T-cell (primary cell): ENCODE measurements at regions not wholly inside any gene's neighbourhood (a gene's known extent, or its start where the extent isn't known, plus 50 kb on each side); places are given as distances from the start of the nearest gene placed in this dataset.
A peak's percentile ranks its signal among the peaks of the same experiment; 100 is the strongest.

Experiments
- ATAC-seq, 4 experiments: fragments of 200-7000 bp in 3 of 4; fragments of 150-1000 bp in 1 of 4; cut with Tn5 transposase; replicated peaks in 1 of 4; 1 replicate in 3 of 4; 2 replicates in 1 of 4; pipeline ENCODE4 v1.10.0; 2021; ENCODE audit warnings: moderate library complexity in 3 of 4, mild to moderate bottlenecking in 2 of 4, moderate number of reproducible peaks in 1 of 4
- CTCF ChIA-PET, 2 donors: fragments of 300-600 bp; sonication (Branson Sonifier 250); formaldehyde crosslinking; loops; one replicate each; lab custom pipeline; 2022; ENCODE audit warnings: antibody characterized with exemption in 2 of 2; lab: Charles Lee
- POLR2A ChIA-PET, 2 donors: fragments of 300-600 bp; sonication (Branson Sonifier 250); formaldehyde crosslinking; loops; one replicate each; lab custom pipeline; 2022; ENCODE audit warnings: antibody characterized with exemption in 2 of 2; lab: Charles Lee
- DNase-seq, 35 experiments: peaks; one replicate each; pipeline versions ENCODE4 v3.0.0 to v3.0.0-alpha.2; 2013 to 2023
- H3K27ac ChIP-seq: one replicate; pipeline ENCODE4 v1.5.1; 2013; ENCODE audit warnings: low read length
- H3K27me3 ChIP-seq, 2 experiments: replicated peaks in 1 of 2; 1 replicate in 1 of 2; 2 replicates in 1 of 2; pipeline versions ENCODE4 v1.6.1 to v1.7.0; 2013; ENCODE audit warnings: low read length in 1 of 2, mixed read lengths in 1 of 2; ENCODE audit not compliant: control insufficient read depth in 2 of 2, insufficient read depth in 2 of 2; ENCODE audit errors: extremely low read depth in 1 of 2
- H3K36me3 ChIP-seq, 2 donors: 1 replicate in 1 of 2; 2 replicates in 1 of 2; pipeline versions ENCODE4 v1.6.1 to v1.7.0; 2013; ENCODE audit warnings: low read length in 1 of 2; ENCODE audit not compliant: control insufficient read depth in 2 of 2, insufficient read depth in 1 of 2; ENCODE audit errors: extremely low read depth in 1 of 2
- H3K4me1 ChIP-seq, 2 experiments: 1 replicate in 1 of 2; 2 replicates in 1 of 2; pipeline versions ENCODE4 v1.6.1 to v1.7.0; 2013; ENCODE audit warnings: low read length in 2 of 2, mixed read lengths in 1 of 2; ENCODE audit not compliant: insufficient read depth in 2 of 2, control insufficient read depth in 1 of 2; ENCODE audit errors: extremely low read depth in 1 of 2
- H3K4me3 ChIP-seq, 2 donors: 1 replicate in 1 of 2; 2 replicates in 1 of 2; pipeline versions ENCODE4 v1.5.1 to v1.7.0; 2013; ENCODE audit warnings: mild to moderate bottlenecking in 2 of 2, low read length in 1 of 2, moderate library complexity in 1 of 2; ENCODE audit not compliant: control insufficient read depth in 1 of 2; ENCODE audit errors: extremely low read depth in 1 of 2
- H3K9me3 ChIP-seq: 2 replicates; pipeline ENCODE4 v1.7.0; 2013
- H3K27ac Mint-ChIP-seq, 2 donors: one replicate each; pipeline ENCODE4 v1.8.0; 2020 to 2021; ENCODE audit warnings: mild to moderate bottlenecking in 2 of 2, mixed read lengths in 2 of 2
- H3K27me3 Mint-ChIP-seq, 2 donors: one replicate each; pipeline ENCODE4 v1.8.0; 2021 to 2022; ENCODE audit warnings: mixed read lengths in 2 of 2
- H3K36me3 Mint-ChIP-seq: one replicate; pipeline ENCODE4 v1.8.0; 2021; ENCODE audit warnings: mixed read lengths
- H3K4me1 Mint-ChIP-seq, 3 donors: one replicate each; pipeline ENCODE4 v1.8.0; 2020 to 2022; ENCODE audit warnings: mixed read lengths in 3 of 3, mild to moderate bottlenecking in 1 of 3
- H3K4me3 Mint-ChIP-seq, 3 donors: one replicate each; pipeline ENCODE4 v1.8.0; 2020 to 2022; ENCODE audit warnings: mild to moderate bottlenecking in 3 of 3, mixed read lengths in 3 of 3, moderate library complexity in 3 of 3
- H3K9me3 Mint-ChIP-seq, 3 donors: one replicate each; pipeline ENCODE4 v1.8.0; 2020 to 2022; ENCODE audit warnings: mixed read lengths in 3 of 3
- WGBS: methylation state at CpG from one replicate; pipeline ENCODE4 v1.1.5; 2013; ENCODE audit warnings: missing lambda C conversion rate; ENCODE audit not compliant: insufficient coverage; 5-methylcytosine and 5-hydroxymethylcytosine counted together

- H3K9me3 ChIP-seq, result peaks cover 2% of the 10 kb centered on the region
- no peak overlapping the region for H3K4me3 Mint-ChIP-seq
- no peaks in the 10 kb centered on the region for H3K4me1 ChIP-seq
- no peaks in the 10 kb centered on the region for H3K36me3 ChIP-seq
- H3K9me3 Mint-ChIP-seq, result peaks cover 7 to 28% (median 20%) of the 10 kb centered on the region in 3 donors
- no peaks in the 10 kb centered on the region for H3K4me1 Mint-ChIP-seq
- 20% methylated on average over 2 of the region's 3 CpGs for WGBS
- no peak for ATAC-seq
- no peaks in the 10 kb centered on the region for H3K27me3 Mint-ChIP-seq
- no peaks in the 10 kb centered on the region for H3K36me3 Mint-ChIP-seq
- CTCF ChIA-PET, result no interaction called here
- POLR2A ChIA-PET, result no interaction called here
- H3K27me3 ChIP-seq, result no peaks in the 10 kb centered on the region
- no peak overlapping the region for H3K27ac ChIP-seq
- no peak for DNase-seq
- no peak overlapping the region for H3K4me3 ChIP-seq
- no peak overlapping the region for H3K27ac Mint-ChIP-seq
These were observed 582.6 kb downstream of the RAPGEF2 start for GRCh38 chr4:159685340-159686092.

- ATAC-seq (no peak), DNase-seq (no peak)
- Histone ChIP-seq H3K27me3 (no peaks in the 10 kb centered on the region), H3K27ac (no peak overlapping the region), H3K36me3 (no peaks in the 10 kb centered on the region), H3K4me1 (no peaks in the 10 kb centered on the region), H3K4me3 (no peak overlapping the region), H3K9me3 (peaks cover 4% of the 10 kb centered on the region)
- H3K9me3 Mint-ChIP-seq, result peaks cover 12 to 44% (median 26%) of the 10 kb centered on the region in 3 donors
- no peaks in the 10 kb centered on the region for H3K27me3 Mint-ChIP-seq
- ChIA-PET CTCF (no interaction called here), POLR2A (no interaction called here)
- no peak overlapping the region for H3K4me3 Mint-ChIP-seq
- no peaks in the 10 kb centered on the region for H3K36me3 Mint-ChIP-seq
- H3K27ac Mint-ChIP-seq, result no peak overlapping the region
- H3K4me1 Mint-ChIP-seq, result no peaks in the 10 kb centered on the region
These were observed 586.6 kb downstream of the RAPGEF2 start for GRCh38 chr4:159689526-159689925.

DNA sequence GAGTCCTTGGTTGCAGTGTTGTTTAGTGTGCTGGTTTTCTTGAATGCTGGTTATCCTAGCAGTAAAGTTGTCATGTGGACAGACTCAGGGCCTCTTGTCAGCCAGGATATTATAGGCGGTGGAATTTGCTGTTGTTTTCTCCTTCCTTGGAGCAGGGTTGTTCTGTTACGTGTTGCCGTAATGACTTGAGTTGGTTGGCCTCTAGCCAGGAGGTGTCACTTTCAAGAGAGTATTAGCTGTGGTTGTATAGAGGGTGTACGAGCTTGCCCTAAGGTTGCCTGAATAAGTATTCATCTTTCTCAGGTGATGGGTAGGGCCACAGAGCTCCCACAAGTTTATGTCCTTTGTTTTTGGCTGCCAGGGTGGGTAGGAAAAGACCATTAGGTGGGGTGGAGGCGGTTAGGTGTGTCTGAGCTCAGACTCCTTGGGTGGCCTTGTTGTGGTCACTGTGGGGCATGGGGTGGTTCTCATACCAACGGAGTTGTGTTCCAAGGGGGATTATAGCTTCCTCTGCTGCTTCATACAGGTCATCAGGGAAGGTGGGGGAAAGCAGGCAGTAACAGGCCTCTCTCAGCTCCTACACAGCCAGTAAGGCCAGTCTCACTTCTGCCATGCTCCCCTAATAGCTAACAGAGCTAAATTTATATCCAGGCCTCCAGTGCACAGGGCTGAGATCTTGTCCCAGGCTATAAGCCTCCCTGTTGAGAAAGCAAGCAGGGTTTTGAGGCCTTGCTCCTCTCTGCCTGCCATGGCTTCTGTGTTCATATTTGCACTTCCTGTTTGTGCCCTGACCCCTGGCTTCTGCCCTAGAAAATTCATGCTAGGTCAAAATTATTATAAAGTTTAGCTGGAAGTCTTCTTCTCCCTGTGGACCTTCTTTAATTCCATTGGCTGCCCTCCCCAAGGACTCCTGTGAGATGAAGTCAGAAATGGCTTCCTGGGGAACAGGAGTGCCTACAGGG, 594.7 kb downstream of the RAPGEF2 start:
- WGBS, result 88% methylated on average over 4 of the region's 6 CpGs
- CTCF ChIA-PET, result no interaction called here
- no peaks in the 10 kb centered on the region for H3K27me3 ChIP-seq
- Mint-ChIP-seq H3K36me3 (no peaks in the 10 kb centered on the region), H3K4me3 (no peak overlapping the region), H3K9me3 (peaks cover 14 to 31% (median 19%) of the 10 kb centered on the region in 3 donors), H3K27me3 (no peaks in the 10 kb centered on the region), H3K27ac (no peak overlapping the region), H3K4me1 (no peaks in the 10 kb centered on the region)
- no peaks in the 10 kb centered on the region for H3K9me3 ChIP-seq
- no peaks in the 10 kb centered on the region for H3K4me1 ChIP-seq
- H3K4me3 ChIP-seq, result no peak overlapping the region
- DNase-seq, result no peak
- no peaks in the 10 kb centered on the region for H3K36me3 ChIP-seq
- ATAC-seq, result peak in 1 of 4 experiments; percentile 31
- POLR2A ChIA-PET, result no interaction called here
- H3K27ac ChIP-seq, result no peak overlapping the region

- H3K4me3 ChIP-seq, result no peak overlapping the region
- ATAC-seq, result no peak
- DNase-seq, result no peak
- Mint-ChIP-seq H3K36me3 (no peaks in the 10 kb centered on the region), H3K4me1 (no peaks in the 10 kb centered on the region), H3K27me3 (no peaks in the 10 kb centered on the region), H3K4me3 (no peak overlapping the region), H3K9me3 (peaks cover 9 to 28% (median 14%) of the 10 kb centered on the region in 3 donors), H3K27ac (no peak overlapping the region)
- POLR2A ChIA-PET, result no interaction called here
- H3K27me3 ChIP-seq, result no peaks in the 10 kb centered on the region
- WGBS, result no CpG with 5 or more reads among the region's 3 CpGs
- CTCF ChIA-PET, result no interaction called here
- no peaks in the 10 kb centered on the region for H3K36me3 ChIP-seq
- H3K9me3 ChIP-seq, result no peaks in the 10 kb centered on the region
- H3K27ac ChIP-seq, result no peak overlapping the region
- H3K4me1 ChIP-seq, result no peaks in the 10 kb centered on the region
These were observed 595.5 kb downstream of the RAPGEF2 start for GRCh38 chr4:159698336-159698735.

GRCh38 chr4:159702200-159702599, 599.3 kb downstream of the RAPGEF2 start:
- CTCF ChIA-PET, result no interaction called here
- WGBS, result 90% methylated on average over 1 of the region's 2 CpGs
- no peaks in the 10 kb centered on the region for H3K4me1 ChIP-seq

DNA sequence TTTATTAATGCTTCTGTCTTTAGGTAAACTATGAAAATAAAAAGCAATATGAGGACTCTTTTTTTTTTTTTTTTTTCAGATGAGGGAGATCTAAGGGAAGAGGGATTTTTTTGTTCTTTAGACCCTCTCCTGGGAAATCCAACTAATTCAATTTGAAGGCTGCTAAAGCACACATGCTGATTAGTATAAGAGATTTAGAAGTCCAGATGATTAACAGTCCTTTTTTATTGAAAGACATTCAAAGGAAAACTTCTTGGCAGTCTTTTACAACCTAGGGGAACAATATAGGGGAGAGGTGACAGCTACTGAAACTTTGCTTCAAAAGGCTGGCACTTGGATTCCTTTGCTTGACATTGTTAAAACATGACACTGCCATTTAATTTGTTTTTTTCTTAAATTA, 602.5 kb downstream of the RAPGEF2 start:
- Mint-ChIP-seq H3K9me3 (peaks cover 14 to 19% (median 15%) of the 10 kb centered on the region in 3 donors), H3K36me3 (no peaks in the 10 kb centered on the region), H3K4me1 (no peaks in the 10 kb centered on the region), H3K4me3 (no peak overlapping the region), H3K27me3 (no peaks in the 10 kb centered on the region), H3K27ac (no peak overlapping the region)
- ChIA-PET CTCF (no interaction called here), POLR2A (no interaction called here)
- Histone ChIP-seq H3K4me3 (no peak overlapping the region), H3K36me3 (no peaks in the 10 kb centered on the region), H3K27ac (no peak overlapping the region), H3K27me3 (no peaks in the 10 kb centered on the region), H3K9me3 (no peaks in the 10 kb centered on the region), H3K4me1 (no peaks in the 10 kb centered on the region)
- DNase-seq, result no peak
- ATAC-seq, result no peak

More at GRCh38 chr4:159702200-159702599, 599.3 kb downstream of the RAPGEF2 start:
- H3K36me3 ChIP-seq, result no peaks in the 10 kb centered on the region
- Mint-ChIP-seq H3K27ac (no peak overlapping the region), H3K4me3 (no peak overlapping the region), H3K27me3 (no peaks in the 10 kb centered on the region), H3K4me1 (no peaks in the 10 kb centered on the region), H3K9me3 (peaks cover under 1 to 16% (median 5%) of the 10 kb centered on the region in 3 donors), H3K36me3 (no peaks in the 10 kb centered on the region)
- H3K9me3 ChIP-seq, result no peaks in the 10 kb centered on the region
- H3K27ac ChIP-seq, result no peak overlapping the region
- no peak for DNase-seq
- no peaks in the 10 kb centered on the region for H3K27me3 ChIP-seq
- no peak overlapping the region for H3K4me3 ChIP-seq
- POLR2A ChIA-PET, result no interaction called here
- no peak for ATAC-seq
